Keratinocyte (primary cell): ENCODE measurements at regions not wholly inside any gene's neighbourhood (a gene's known extent, or its start where the extent isn't known, plus 50 kb on each side); places are given as distances from the start of the nearest gene placed in this dataset.

ENCODE experiments used
- EZH2 ChIP-seq: IDR thresholded peaks from one replicate; pipeline ENCODE4 v1.6.1; 2012; ENCODE audit warnings: inconsistent platforms, mild to moderate bottlenecking, low read length, moderate library complexity
- TF ChIP-seq, protein P1 (sequence below), 3 experiments: IDR thresholded peaks in 1 of 3; conservative IDR thresholded peaks in 1 of 3; optimal IDR thresholded peaks in 1 of 3; 2 replicates in 2 of 3; 3 replicates in 1 of 3; pipeline versions ENCODE3 to v1.5.1; 2011; ENCODE audit warnings: low read length in 3 of 3, mild to moderate bottlenecking in 3 of 3, moderate library complexity in 2 of 3, control low read depth in 1 of 3, inconsistent platforms in 1 of 3; ENCODE audit not compliant: insufficient read depth in 2 of 3; ENCODE audit errors: extremely low read depth in 1 of 3

DNA sequence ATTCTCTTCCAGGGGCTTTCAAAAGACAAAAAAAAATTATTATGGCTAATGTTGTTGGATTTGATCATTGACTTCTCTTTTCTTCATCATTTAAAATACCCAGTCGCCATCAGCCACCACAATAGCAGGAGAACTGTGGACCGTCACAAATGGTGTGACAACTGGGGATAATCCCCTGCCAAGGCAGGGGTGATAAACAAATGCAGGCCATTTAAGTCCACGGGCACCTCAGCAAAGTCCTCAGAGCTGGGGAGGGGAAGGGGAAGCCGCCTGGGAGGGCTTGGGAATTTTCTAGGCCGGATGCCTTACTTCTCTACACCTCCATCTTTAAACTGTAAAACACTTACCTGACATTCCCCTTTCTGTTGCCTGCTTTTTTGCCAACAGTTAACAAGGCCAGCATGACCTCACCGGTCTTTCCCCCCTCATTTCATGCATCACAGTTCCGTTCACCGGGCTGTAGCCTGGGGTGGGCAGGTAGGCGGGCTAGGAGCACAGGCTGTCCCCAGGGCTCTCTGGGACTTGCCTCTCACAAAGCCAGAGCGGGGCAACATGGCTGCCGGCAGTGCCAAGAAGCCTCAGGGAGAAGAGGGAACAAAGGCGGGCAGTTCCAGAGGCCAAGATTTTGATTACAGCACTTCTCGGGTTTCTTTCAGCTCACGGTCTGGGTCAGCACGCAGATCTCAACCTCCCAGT is 820.4 kb downstream of the BCL11A start:
- TF ChIP-seq, protein P1, sequence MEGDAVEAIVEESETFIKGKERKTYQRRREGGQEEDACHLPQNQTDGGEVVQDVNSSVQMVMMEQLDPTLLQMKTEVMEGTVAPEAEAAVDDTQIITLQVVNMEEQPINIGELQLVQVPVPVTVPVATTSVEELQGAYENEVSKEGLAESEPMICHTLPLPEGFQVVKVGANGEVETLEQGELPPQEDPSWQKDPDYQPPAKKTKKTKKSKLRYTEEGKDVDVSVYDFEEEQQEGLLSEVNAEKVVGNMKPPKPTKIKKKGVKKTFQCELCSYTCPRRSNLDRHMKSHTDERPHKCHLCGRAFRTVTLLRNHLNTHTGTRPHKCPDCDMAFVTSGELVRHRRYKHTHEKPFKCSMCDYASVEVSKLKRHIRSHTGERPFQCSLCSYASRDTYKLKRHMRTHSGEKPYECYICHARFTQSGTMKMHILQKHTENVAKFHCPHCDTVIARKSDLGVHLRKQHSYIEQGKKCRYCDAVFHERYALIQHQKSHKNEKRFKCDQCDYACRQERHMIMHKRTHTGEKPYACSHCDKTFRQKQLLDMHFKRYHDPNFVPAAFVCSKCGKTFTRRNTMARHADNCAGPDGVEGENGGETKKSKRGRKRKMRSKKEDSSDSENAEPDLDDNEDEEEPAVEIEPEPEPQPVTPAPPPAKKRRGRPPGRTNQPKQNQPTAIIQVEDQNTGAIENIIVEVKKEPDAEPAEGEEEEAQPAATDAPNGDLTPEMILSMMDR (optimal IDR thresholded peaks at IDR 0.05 in 1 of 3, IDR thresholded peaks at IDR 0.05 in 1 of 3, conservative IDR thresholded peaks at IDR 0.05 in 1 of 3; ENCODE audit: extremely low read depth in 1 of 3, insufficient read depth in 2 of 3, low read length in 3 of 3): no peak
- no peak for TF ChIP-seq EZH2
